HG02610 (cell line): ENCODE measurements at regions not wholly inside any gene's neighbourhood (a gene's known extent, or its start where the extent isn't known, plus 50 kb on each side); places are given as distances from the start of the nearest gene placed in this dataset.

Experiments used
- ATAC-seq: cut with Tn5 transposase; IDR thresholded peaks from one replicate; pipeline ENCODE4 v1.9.1; 2021; ENCODE audit warnings: mild to moderate bottlenecking, moderate library complexity; ENCODE audit not compliant: unreplicated experiment

- ATAC-seq: no peak
Measured at GRCh38 chr12:60977966-60978365, 1282.2 kb upstream of the USP15 start.

GRCh38 chr12:60980558-60980957, 1279.6 kb upstream of the USP15 start:
- no peak for ATAC-seq

GRCh38 chr12:60981473-60981872, 1278.7 kb upstream of the USP15 start:
- no peak for ATAC-seq

GRCh38 chr12:60992087-60992486, 1268.1 kb upstream of the USP15 start:
- ATAC-seq: no peak

GRCh38 chr12:60995256-60995825, 1264.9 kb upstream of the USP15 start:
- no peak for ATAC-seq

- ATAC-seq: no peak
Measured at GRCh38 chr12:60997869-60998378, 1262.3 kb upstream of the USP15 start.

GRCh38 chr12:61009192-61009591, 1251.0 kb upstream of the USP15 start:
- ATAC-seq: no peak

- no peak for ATAC-seq
Measured at GRCh38 chr12:61011767-61012423, 1248.3 kb upstream of the USP15 start.

GRCh38 chr12:61018571-61018970, 1241.6 kb upstream of the USP15 start:
- peak; percentile 80 for ATAC-seq

- ATAC-seq: no peak
Measured at GRCh38 chr12:61023231-61023630, 1237.0 kb upstream of the USP15 start.

- no peak for ATAC-seq
Measured at GRCh38 chr12:61029516-61029915, 1230.7 kb upstream of the USP15 start.

GRCh38 chr12:61037792-61038191, 1222.4 kb upstream of the USP15 start:
- no peak for ATAC-seq

GRCh38 chr12:61043838-61044237, 1216.4 kb upstream of the USP15 start:
- ATAC-seq: no peak

GRCh38 chr12:61044766-61045165, 1215.4 kb upstream of the USP15 start:
- no peak for ATAC-seq

- no peak for ATAC-seq
Measured at GRCh38 chr12:61070640-61071414, 1189.4 kb upstream of the USP15 start.

GRCh38 chr12:61072717-61073116, 1187.5 kb upstream of the USP15 start:
- ATAC-seq: no peak

GRCh38 chr12:61095111-61095510, 1165.1 kb upstream of the USP15 start:
- no peak for ATAC-seq

GRCh38 chr12:61098031-61098580, 1162.1 kb upstream of the USP15 start:
- ATAC-seq: no peak

GRCh38 chr12:61107118-61107517, 1153.1 kb upstream of the USP15 start:
- ATAC-seq: no peak

- ATAC-seq: no peak
Measured at GRCh38 chr12:61111218-61111617, 1149.0 kb upstream of the USP15 start.

- ATAC-seq: no peak
Measured at GRCh38 chr12:61137677-61138414, 1122.4 kb upstream of the USP15 start.
